DOHH2 (cell line): ENCODE measurements at regions not wholly inside any gene's neighbourhood (a gene's known extent, or its start where the extent isn't known, plus 50 kb on each side); places are given as distances from the start of the nearest gene placed in this dataset.

Experiments used
- EZH2phosphoT487 ChIP-seq: fragments of 200-600 bp; sonication (generic); IDR thresholded peaks from 2 replicates; pipeline ENCODE4 v1.6.1; 2017; ENCODE audit warnings: borderline replicate concordance, mild to moderate bottlenecking, antibody characterized with exemption, low read length, moderate library complexity, mixed read lengths
- TF ChIP-seq, protein P1 (sequence below): fragments of 200-600 bp; sonication (generic); IDR thresholded peaks from one replicate; pipeline ENCODE4 v1.5.1; 2014; ENCODE audit warnings: antibody characterized with exemption, mild to moderate bottlenecking, low read depth, low read length; ENCODE audit not compliant: poor library complexity, severe bottlenecking

DNA sequence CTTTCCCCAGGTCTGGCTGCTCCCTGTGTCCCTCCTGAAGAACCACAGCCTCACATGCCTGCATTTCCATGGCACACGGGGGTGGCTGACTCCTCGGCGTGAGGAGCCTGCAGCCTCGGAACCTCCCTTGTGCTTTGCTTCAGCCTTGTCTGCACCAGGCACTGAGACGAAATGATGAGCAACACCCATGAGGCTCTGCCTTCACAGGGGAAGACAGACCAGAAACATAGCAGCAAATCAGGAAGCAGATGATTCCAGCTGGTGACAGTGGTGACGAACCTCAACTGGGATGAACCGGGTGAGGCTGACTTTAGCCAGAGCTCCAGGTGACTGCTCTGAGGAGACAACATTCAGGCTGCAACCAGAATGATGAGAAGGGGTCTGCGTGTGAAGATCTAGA lies 84.5 kb upstream of the SMNDC1 start:
- TF ChIP-seq, protein P1, sequence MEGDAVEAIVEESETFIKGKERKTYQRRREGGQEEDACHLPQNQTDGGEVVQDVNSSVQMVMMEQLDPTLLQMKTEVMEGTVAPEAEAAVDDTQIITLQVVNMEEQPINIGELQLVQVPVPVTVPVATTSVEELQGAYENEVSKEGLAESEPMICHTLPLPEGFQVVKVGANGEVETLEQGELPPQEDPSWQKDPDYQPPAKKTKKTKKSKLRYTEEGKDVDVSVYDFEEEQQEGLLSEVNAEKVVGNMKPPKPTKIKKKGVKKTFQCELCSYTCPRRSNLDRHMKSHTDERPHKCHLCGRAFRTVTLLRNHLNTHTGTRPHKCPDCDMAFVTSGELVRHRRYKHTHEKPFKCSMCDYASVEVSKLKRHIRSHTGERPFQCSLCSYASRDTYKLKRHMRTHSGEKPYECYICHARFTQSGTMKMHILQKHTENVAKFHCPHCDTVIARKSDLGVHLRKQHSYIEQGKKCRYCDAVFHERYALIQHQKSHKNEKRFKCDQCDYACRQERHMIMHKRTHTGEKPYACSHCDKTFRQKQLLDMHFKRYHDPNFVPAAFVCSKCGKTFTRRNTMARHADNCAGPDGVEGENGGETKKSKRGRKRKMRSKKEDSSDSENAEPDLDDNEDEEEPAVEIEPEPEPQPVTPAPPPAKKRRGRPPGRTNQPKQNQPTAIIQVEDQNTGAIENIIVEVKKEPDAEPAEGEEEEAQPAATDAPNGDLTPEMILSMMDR: no peak
- no peak for TF ChIP-seq EZH2phosphoT487
